OCI-LY7 (cell line): ENCODE measurements at regions not wholly inside any gene's neighbourhood (a gene's known extent, or its start where the extent isn't known, plus 50 kb on each side); places are given as distances from the start of the nearest gene placed in this dataset.
"Not testable (repeated sequence)": the region's sequence is repeated elsewhere in the genome, so short reads cannot be mapped to it uniquely, and the experiment has no call there.

Source experiments
- BruUV-seq: library from RNA; stranded (reverse); fragments of 400-500 nt; replicated peaks from 2 replicates; lab custom pipeline; 2021; lab: Mats Ljungman, UMichigan
- CTCF ChIA-PET: fragments of 300-600 bp; sonication (Branson Sonifier 250); formaldehyde crosslinking; loops from one replicate; lab custom pipeline; 2022; ENCODE audit warnings: antibody characterized with exemption; ENCODE audit not compliant: unreplicated experiment; lab: Charles Lee
- POLR2A ChIA-PET: fragments of 300-600 bp; sonication (Branson Sonifier 250); formaldehyde crosslinking; loops from one replicate; lab custom pipeline; 2022; ENCODE audit warnings: antibody characterized with exemption; lab: Charles Lee
- DNase-seq: peaks from one replicate; pipeline ENCODE4 v3.0.0-alpha.2; 2015; ENCODE audit warnings: low spot score
- H2AFZ ChIP-seq: fragments of 200-600 bp; sonication (generic), shearing (Covaris generic); 2 replicates; pipeline ENCODE4 v1.6.1; 2014; ENCODE audit warnings: mild to moderate bottlenecking, antibody characterized with exemption, low read length, moderate library complexity
- H3K27ac ChIP-seq: fragments of 200-600 bp; sonication (generic); 2 replicates; pipeline ENCODE4 v1.5.1; 2014; ENCODE audit warnings: mixed run types, low read depth, mild to moderate bottlenecking, moderate library complexity, low read length, inconsistent platforms; ENCODE audit not compliant: poor library complexity, severe bottlenecking
- H3K36me3 ChIP-seq: fragments of 200-600 bp; sonication (generic); 2 replicates; pipeline ENCODE4 v1.6.1; 2014; ENCODE audit warnings: mild to moderate bottlenecking, antibody characterized with exemption, low read length, moderate library complexity, mixed read lengths; ENCODE audit not compliant: insufficient read depth
- H3K4me1 ChIP-seq: fragments of 200-600 bp; sonication (generic); 2 replicates; pipeline ENCODE4 v1.5.1; 2014; ENCODE audit warnings: mild to moderate bottlenecking, low read length; ENCODE audit not compliant: insufficient read depth, poor library complexity, severe bottlenecking
- H3K4me2 ChIP-seq: fragments of 200-600 bp; sonication (generic); 2 replicates; pipeline ENCODE4 v1.6.1; 2014; ENCODE audit warnings: mild to moderate bottlenecking, low read length
- H3K4me3 ChIP-seq: fragments of 200-600 bp; sonication (generic); 2 replicates; pipeline ENCODE4 v1.5.1; 2014; ENCODE audit warnings: mild to moderate bottlenecking, low read depth, low read length; ENCODE audit not compliant: poor library complexity, severe bottlenecking
- H3K79me2 ChIP-seq: fragments of 200-600 bp; sonication (generic); 2 replicates; pipeline ENCODE4 v1.6.1; 2016; ENCODE audit warnings: low read depth, mild to moderate bottlenecking, low read length, moderate library complexity, mixed read lengths; ENCODE audit not compliant: insufficient read depth
- H3K9me2 ChIP-seq: fragments of 200-600 bp; sonication (generic); 2 replicates; pipeline ENCODE4 v1.6.1; 2016; ENCODE audit warnings: mild to moderate bottlenecking, low read length, mixed read lengths; ENCODE audit not compliant: insufficient read depth
- H3K9me3 ChIP-seq: fragments of 200-600 bp; sonication (generic); 2 replicates; pipeline ENCODE4 v1.6.1; 2014; ENCODE audit warnings: mild to moderate bottlenecking, mixed run types, low read length, mixed read lengths
- H4K20me1 ChIP-seq: fragments of 200-600 bp; sonication (generic); 2 replicates; pipeline ENCODE4 v1.6.1; 2014; ENCODE audit warnings: mild to moderate bottlenecking, antibody characterized with exemption, low read length, moderate library complexity, mixed read lengths; ENCODE audit not compliant: insufficient read depth
- CTCF ChIP-seq: fragments of 200-600 bp; sonication (generic); conservative IDR thresholded peaks from 2 replicates; pipeline ENCODE4 v1.5.1; 2014; ENCODE audit warnings: mild to moderate bottlenecking, antibody characterized with exemption, low read length, moderate library complexity, mixed read lengths
- EZH2phosphoT487 ChIP-seq: fragments of 200-600 bp; sonication (generic); IDR thresholded peaks from 2 replicates; pipeline ENCODE4 v1.6.1; 2018; ENCODE audit warnings: low read depth, borderline replicate concordance, mild to moderate bottlenecking, mixed run types, antibody characterized with exemption, low read length, moderate library complexity, mixed read lengths
- intact Hi-C: fragments of 100-400 bp; cut with micrococcal nuclease; formaldehyde crosslinking; loops from one replicate; pipeline ENCODE4 v1.10.0; 2022; ENCODE audit not compliant: unreplicated experiment

GRCh38 chr16:64345142-64345541 is 776.7 kb downstream of the CDH11 start:
- ChIA-PET POLR2A (interaction anchor here (0.6 to 1.8 kb wide), 3 partner anchors 9 to 131 kb away, joined by 3 to 4 read pairs (median 4); no protein-coding TSS in a partner anchor), CTCF (no interaction called here)
- DNase-seq, result no peak
- Histone ChIP-seq H3K4me2 (no peak overlapping the region), H3K36me3 (no peaks in the 10 kb centered on the region; the same call in 1 of the 2 replicates), H3K9me3 (peaks cover 4% of the 10 kb centered on the region; the same call in 1 of the 2 replicates), H3K4me3 (no peak overlapping the region), H3K27ac (no peak overlapping the region), H3K4me1 (no peaks in the 10 kb centered on the region), H3K9me2 (no peaks in the 10 kb centered on the region), H2AFZ (no peak overlapping the region), H3K79me2 (no peaks in the 10 kb centered on the region), H4K20me1 (no peaks in the 10 kb centered on the region)
- intact Hi-C loops, result no loop called here
- BruUV-seq, result no TSS peak
- TF ChIP-seq EZH2phosphoT487 (no peak), CTCF (no peak)

- H4K20me1 ChIP-seq, H3K4me1 ChIP-seq, BruUV-seq, H3K9me3 ChIP-seq, H3K79me2 ChIP-seq, H3K4me2 ChIP-seq, H3K36me3 ChIP-seq, intact Hi-C loops, H3K27ac ChIP-seq, CTCF ChIA-PET, H3K4me3 ChIP-seq, H2AFZ ChIP-seq, H3K9me2 ChIP-seq, DNase-seq: not testable (repeated sequence)
- POLR2A ChIA-PET, result interaction anchor here (0.7 kb wide), 1 partner anchor 276 kb away, joined by 3 read pairs; no protein-coding TSS in a partner anchor
Measured at GRCh38 chr16:64343820-64344443, 777.9 kb downstream of the CDH11 start.

GRCh38 chr16:64343061-64343819 is 778.6 kb downstream of the CDH11 start:
- no peaks in the 10 kb centered on the region; the same call in 1 of the 2 replicates for H3K36me3 ChIP-seq
- ChIA-PET CTCF (no interaction called here), POLR2A (interaction anchor here (0.5 to 0.8 kb wide), 3 partner anchors 30 to 137 kb away, joined by 3 read pairs; no protein-coding TSS in a partner anchor)
- no peak for DNase-seq
- H3K4me1 ChIP-seq, result no peaks in the 10 kb centered on the region
- no peak overlapping the region for H3K27ac ChIP-seq
- no peak overlapping the region for H2AFZ ChIP-seq
- no peak for TF ChIP-seq EZH2phosphoT487
- TF ChIP-seq CTCF, result no peak
- H3K79me2 ChIP-seq, result no peaks in the 10 kb centered on the region
- no TSS peak for BruUV-seq
- no peak overlapping the region for H3K4me3 ChIP-seq
- H3K9me3 ChIP-seq, result peaks cover 8% of the 10 kb centered on the region; the same call in 1 of the 2 replicates
- H4K20me1 ChIP-seq, result no peaks in the 10 kb centered on the region
- no peaks in the 10 kb centered on the region for H3K9me2 ChIP-seq
- H3K4me2 ChIP-seq, result no peak overlapping the region
- intact Hi-C loops, result no loop called here

GRCh38 chr16:64341336-64341735 is 780.5 kb downstream of the CDH11 start:
- H2AFZ ChIP-seq, H3K4me2 ChIP-seq, H3K27ac ChIP-seq, POLR2A ChIA-PET, DNase-seq, H3K9me2 ChIP-seq, H3K4me3 ChIP-seq, H4K20me1 ChIP-seq, H3K79me2 ChIP-seq, H3K9me3 ChIP-seq, BruUV-seq, H3K36me3 ChIP-seq, intact Hi-C loops: not testable (repeated sequence)
- peaks cover 10% of the 10 kb centered on the region for H3K4me1 ChIP-seq
- CTCF ChIA-PET, result interaction anchor here (0.5 kb wide), 1 partner anchor 159 kb away, joined by 3 read pairs; no protein-coding TSS in a partner anchor
